ENCODE measurements at regions not wholly inside any gene's neighbourhood (a gene's known extent, or its start where the extent isn't known, plus 50 kb on each side); places are given as distances from the start of the nearest gene placed in this dataset.

DNA sequence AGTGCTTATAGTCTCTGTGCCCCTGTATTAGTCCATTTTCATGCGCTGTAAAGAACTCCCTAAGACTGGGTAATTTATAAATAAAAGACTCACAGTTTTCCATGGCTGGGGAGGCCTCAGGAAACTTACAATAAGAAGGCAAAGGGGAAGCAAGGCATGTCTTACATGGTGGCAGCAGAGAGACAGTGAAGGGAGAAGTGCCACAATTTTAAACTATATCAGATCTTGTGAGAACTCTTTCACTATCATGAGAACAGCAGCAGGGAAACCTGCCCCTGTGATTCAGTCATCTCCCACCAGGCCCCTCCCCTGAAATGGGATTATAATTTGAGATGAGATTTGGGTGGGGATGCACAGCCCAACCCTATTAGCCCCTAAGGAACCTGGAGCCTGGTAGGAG lies 243.2 kb downstream of the EDEM1 start:
- no peak for TF ChIP-seq CTCF (IDR thresholded peaks at IDR 0.05; ENCODE audit: control insufficient read depth, extremely low read depth, insufficient read depth)
- no peak for DNase-seq (ENCODE audit: low read depth)
- H3K4me3 ChIP-seq (ENCODE audit: low read depth, low read length): no peak overlapping the region

DNA sequence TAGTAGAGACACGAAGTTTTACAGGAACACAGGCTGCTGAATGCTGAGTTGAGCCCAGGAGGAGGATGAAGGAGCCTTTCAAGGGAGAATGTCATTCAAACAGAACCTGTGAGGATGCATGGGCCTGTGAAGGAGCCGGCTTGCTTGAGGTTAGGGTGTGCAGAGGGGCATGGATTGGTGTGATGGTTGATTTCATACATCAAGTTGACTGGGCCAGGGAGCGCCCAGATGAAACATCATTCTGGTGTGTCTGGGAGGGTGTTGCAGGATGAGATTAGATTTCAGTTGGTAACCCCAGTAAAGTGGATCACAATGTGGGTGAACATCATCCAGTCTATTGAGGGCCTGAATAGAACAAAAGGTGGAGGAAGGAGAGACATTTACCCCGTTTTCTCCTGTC lies 243.6 kb downstream of the EDEM1 start:
- H3K4me3 ChIP-seq (ENCODE audit: low read depth, low read length): no peak overlapping the region
- no peak for TF ChIP-seq CTCF (IDR thresholded peaks at IDR 0.05; ENCODE audit: control insufficient read depth, extremely low read depth, insufficient read depth)
- no peak for DNase-seq (ENCODE audit: low read depth)

GRCh38 chr3:5431811-5432378 lies 244.4 kb downstream of the EDEM1 start:
- H3K4me3 ChIP-seq (ENCODE audit: low read depth, low read length): no peak overlapping the region
- DNase-seq (ENCODE audit: low read depth): no peak
- TF ChIP-seq CTCF (IDR thresholded peaks at IDR 0.05; ENCODE audit: control insufficient read depth, extremely low read depth, insufficient read depth): no peak

- no peak overlapping the region for H3K4me3 ChIP-seq (ENCODE audit: low read depth, low read length)
- no peak for TF ChIP-seq CTCF (IDR thresholded peaks at IDR 0.05; ENCODE audit: control insufficient read depth, extremely low read depth, insufficient read depth)
- no peak for DNase-seq (ENCODE audit: low read depth)
Measured at GRCh38 chr3:5437296-5437782, 249.8 kb downstream of the EDEM1 start.

GRCh38 chr3:5437783-5438323 lies 250.3 kb downstream of the EDEM1 start:
- DNase-seq (ENCODE audit: low read depth): no peak
- no peak for TF ChIP-seq CTCF (IDR thresholded peaks at IDR 0.05; ENCODE audit: control insufficient read depth, extremely low read depth, insufficient read depth)
- no peak overlapping the region for H3K4me3 ChIP-seq (ENCODE audit: low read depth, low read length)

GRCh38 chr3:5441401-5441800 lies 253.9 kb downstream of the EDEM1 start:
- no peak for TF ChIP-seq CTCF (IDR thresholded peaks at IDR 0.05; ENCODE audit: control insufficient read depth, extremely low read depth, insufficient read depth)
- H3K4me3 ChIP-seq (ENCODE audit: low read depth, low read length): no peak overlapping the region
- DNase-seq (ENCODE audit: low read depth): no peak
